Vagina (tissue), 2 donors: ENCODE measurements at regions not wholly inside any gene's neighbourhood (a gene's known extent, or its start where the extent isn't known, plus 50 kb on each side); places are given as distances from the start of the nearest gene placed in this dataset.

Experiments
- CTCF ChIP-seq, 3 experiments: fragments of 450-650 bp in 2 of 3; fragments of 200-600 bp in 1 of 3; sonication (generic) in 1 of 3; IDR thresholded peaks; one replicate each; pipeline ENCODE4 v1.5.1; 2017 to 2019; ENCODE audit warnings: antibody characterized with exemption in 3 of 3, mild to moderate bottlenecking in 2 of 3, moderate library complexity in 2 of 3
- POLR2AphosphoS5 ChIP-seq, 2 donors: sonication (generic); formaldehyde crosslinking; IDR thresholded peaks; one replicate each; pipeline ENCODE4 v1.9.0; 2017; ENCODE audit warnings: antibody characterized with exemption in 2 of 2, mild to moderate bottlenecking in 2 of 2, low read depth in 1 of 2; ENCODE audit not compliant: insufficient read depth in 1 of 2

GRCh38 chr12:88752183-88752582, 171.9 kb upstream of the KITLG start:
- TF ChIP-seq CTCF (IDR thresholded peaks at IDR 0.05) (no peak), POLR2AphosphoS5 (IDR thresholded peaks at IDR 0.05; ENCODE audit: insufficient read depth in 1 of 2, low read depth in 1 of 2) (no peak)
